Activated CD4-positive, alpha-beta T cell treated with anti-CD3 and anti-CD28 coated beads for 36 hours (primary cell): ENCODE measurements at regions not wholly inside any gene's neighbourhood (a gene's known extent, or its start where the extent isn't known, plus 50 kb on each side); places are given as distances from the start of the nearest gene placed in this dataset.

Experiments
- ATAC-seq: fragments of 200-7000 bp; cut with Tn5 transposase; one replicate; pipeline ENCODE4 v1.10.0; 2021; ENCODE audit warnings: mild to moderate bottlenecking, moderate library complexity
- CTCF ChIA-PET: fragments of 350-600 bp; sonication (Branson Sonifier 250); formaldehyde crosslinking; loops from one replicate; lab custom pipeline; 2021; ENCODE audit warnings: antibody characterized with exemption; lab: Charles Lee
- POLR2A ChIA-PET: fragments of 350-600 bp; sonication (Branson Sonifier 250); formaldehyde crosslinking; loops from one replicate; lab custom pipeline; 2021; ENCODE audit warnings: antibody characterized with exemption, inconsistent platforms; lab: Charles Lee
- DNase-seq: peaks from one replicate; pipeline ENCODE4 v3.0.0-alpha.2; 2020
- H3K27ac Mint-ChIP-seq: one replicate; pipeline ENCODE4 v1.8.0; 2021; ENCODE audit warnings: mixed read lengths
- H3K27me3 Mint-ChIP-seq: one replicate; pipeline ENCODE4 v1.8.0; 2021; ENCODE audit warnings: mixed read lengths
- H3K36me3 Mint-ChIP-seq: one replicate; pipeline ENCODE4 v1.8.0; 2021; ENCODE audit warnings: low read depth, mixed read lengths
- H3K4me1 Mint-ChIP-seq: one replicate; pipeline ENCODE4 v1.8.0; 2021; ENCODE audit warnings: mixed read lengths
- H3K4me3 Mint-ChIP-seq: one replicate; pipeline ENCODE4 v1.8.0; 2021; ENCODE audit warnings: mild to moderate bottlenecking, moderate library complexity, mixed read lengths
- H3K9me3 Mint-ChIP-seq: one replicate; pipeline ENCODE4 v1.8.0; 2021; ENCODE audit warnings: low read depth, mixed read lengths
- intact Hi-C, 2 experiments: fragments of 100-400 bp; cut with DNase I in 1 of 2; cut with micrococcal nuclease in 1 of 2; formaldehyde crosslinking; loops; one replicate each; pipeline versions ENCODE4 v1.14.2 to v1.15.1; 2022 to 2024; cut with DNase I, micrococcal nuclease

GRCh38 chr15:96028620-96029019, 301.9 kb upstream of the NR2F2 start:
- CTCF ChIA-PET: no interaction called here
- no peaks in the 10 kb centered on the region for H3K36me3 Mint-ChIP-seq
- no peak overlapping the region for H3K27ac Mint-ChIP-seq
- ATAC-seq: no peak
- no peaks in the 10 kb centered on the region for H3K9me3 Mint-ChIP-seq
- peaks cover 15% of the 10 kb centered on the region for H3K27me3 Mint-ChIP-seq
- POLR2A ChIA-PET: no interaction called here
- intact Hi-C loops: no loop called here
- DNase-seq: no peak
- no peaks in the 10 kb centered on the region for H3K4me1 Mint-ChIP-seq
- no peak overlapping the region for H3K4me3 Mint-ChIP-seq

- ATAC-seq (no peak), DNase-seq (no peak)
- no peak overlapping the region for H3K27ac Mint-ChIP-seq
- H3K36me3 Mint-ChIP-seq: no peaks in the 10 kb centered on the region
- no peaks in the 10 kb centered on the region for H3K9me3 Mint-ChIP-seq
- peaks cover 14% of the 10 kb centered on the region for H3K27me3 Mint-ChIP-seq
- H3K4me3 Mint-ChIP-seq: no peak overlapping the region
- intact Hi-C loops: no loop called here
- CTCF ChIA-PET: no interaction called here
- POLR2A ChIA-PET: no interaction called here
- no peaks in the 10 kb centered on the region for H3K4me1 Mint-ChIP-seq
These were observed 301.3 kb upstream of the NR2F2 start for GRCh38 chr15:96029172-96029571.

GRCh38 chr15:96031426-96032110, 298.9 kb upstream of the NR2F2 start:
- CTCF ChIA-PET: interaction anchor here (0.8 kb wide), 1 partner anchor 112 kb away, joined by 3 read pairs; no protein-coding TSS in a partner anchor
- H3K4me1 Mint-ChIP-seq: no peaks in the 10 kb centered on the region
- intact Hi-C loops: no loop called here
- DNase-seq (no peak), ATAC-seq (no peak)
- H3K27ac Mint-ChIP-seq: no peak overlapping the region
- H3K27me3 Mint-ChIP-seq: peaks cover 24% of the 10 kb centered on the region
- POLR2A ChIA-PET: no interaction called here
- H3K4me3 Mint-ChIP-seq: no peak overlapping the region
- no peaks in the 10 kb centered on the region for H3K9me3 Mint-ChIP-seq
- H3K36me3 Mint-ChIP-seq: no peaks in the 10 kb centered on the region

- DNase-seq: no peak
- no peak overlapping the region for H3K27ac Mint-ChIP-seq
- H3K27me3 Mint-ChIP-seq: peaks cover 40% of the 10 kb centered on the region
- no peaks in the 10 kb centered on the region for H3K36me3 Mint-ChIP-seq
- ChIA-PET POLR2A (no interaction called here), CTCF (no interaction called here)
- intact Hi-C loops: no loop called here
- no peaks in the 10 kb centered on the region for H3K9me3 Mint-ChIP-seq
- ATAC-seq: no peak
- peaks cover 3% of the 10 kb centered on the region for H3K4me1 Mint-ChIP-seq
- H3K4me3 Mint-ChIP-seq: no peak overlapping the region
These were observed 295.4 kb upstream of the NR2F2 start for GRCh38 chr15:96035091-96035490.

- Mint-ChIP-seq H3K27me3 (peaks cover 43% of the 10 kb centered on the region), H3K4me1 (peaks cover 3% of the 10 kb centered on the region)
- intact Hi-C loops: no loop called here
These were observed 294.9 kb upstream of the NR2F2 start for GRCh38 chr15:96035635-96036034.

GRCh38 chr15:96037584-96037983, 292.9 kb upstream of the NR2F2 start:
- H3K4me3 Mint-ChIP-seq: no peak overlapping the region
- H3K36me3 Mint-ChIP-seq: no peaks in the 10 kb centered on the region
- ChIA-PET CTCF (no interaction called here), POLR2A (no interaction called here)
- H3K27ac Mint-ChIP-seq: no peak overlapping the region
- H3K4me1 Mint-ChIP-seq: peaks cover 3% of the 10 kb centered on the region
- DNase-seq (no peak), ATAC-seq (no peak)
- H3K27me3 Mint-ChIP-seq: peaks cover 44% of the 10 kb centered on the region
- intact Hi-C loops: no loop called here
- no peaks in the 10 kb centered on the region for H3K9me3 Mint-ChIP-seq

More at GRCh38 chr15:96035635-96036034, 294.9 kb upstream of the NR2F2 start:
- Mint-ChIP-seq H3K9me3 (no peaks in the 10 kb centered on the region), H3K36me3 (no peaks in the 10 kb centered on the region), H3K4me3 (no peak overlapping the region), H3K27ac (no peak overlapping the region)
- no peak for ATAC-seq
- DNase-seq: no peak
- ChIA-PET CTCF (no interaction called here), POLR2A (no interaction called here)

GRCh38 chr15:96038131-96038530, 292.4 kb upstream of the NR2F2 start:
- Mint-ChIP-seq H3K36me3 (no peaks in the 10 kb centered on the region), H3K4me1 (peaks cover 3% of the 10 kb centered on the region), H3K27ac (no peak overlapping the region), H3K4me3 (no peak overlapping the region), H3K27me3 (peaks cover 45% of the 10 kb centered on the region), H3K9me3 (no peaks in the 10 kb centered on the region)
- ATAC-seq (no peak), DNase-seq (no peak)
- intact Hi-C loops: no loop called here
- ChIA-PET CTCF (interaction anchor here (0.6 kb wide), 1 partner anchor 24 kb away, joined by 3 read pairs; no protein-coding TSS in a partner anchor), POLR2A (no interaction called here)

GRCh38 chr15:96038650-96039049, 291.9 kb upstream of the NR2F2 start:
- Mint-ChIP-seq H3K4me3 (no peak overlapping the region), H3K36me3 (no peaks in the 10 kb centered on the region), H3K4me1 (peaks cover 3% of the 10 kb centered on the region), H3K27me3 (peaks cover 42% of the 10 kb centered on the region), H3K9me3 (no peaks in the 10 kb centered on the region), H3K27ac (no peak overlapping the region)
- ATAC-seq (no peak), DNase-seq (no peak)
- intact Hi-C loops: no loop called here
- ChIA-PET CTCF (interaction anchor here (0.6 kb wide), 1 partner anchor 25 kb away, joined by 3 read pairs; no protein-coding TSS in a partner anchor), POLR2A (no interaction called here)

GRCh38 chr15:96041982-96042733, 288.3 kb upstream of the NR2F2 start:
- POLR2A ChIA-PET: no interaction called here

GRCh38 chr15:96042734-96043224, 287.7 kb upstream of the NR2F2 start:
- peaks cover 40% of the 10 kb centered on the region for H3K27me3 Mint-ChIP-seq
- CTCF ChIA-PET: no interaction called here

More at GRCh38 chr15:96041982-96042733, 288.3 kb upstream of the NR2F2 start:
- Mint-ChIP-seq H3K4me1 (peaks cover 3% of the 10 kb centered on the region), H3K36me3 (no peaks in the 10 kb centered on the region), H3K9me3 (no peaks in the 10 kb centered on the region), H3K27me3 (peaks cover 42% of the 10 kb centered on the region), H3K27ac (no peak overlapping the region), H3K4me3 (no peak overlapping the region)
- intact Hi-C loops: no loop called here
- CTCF ChIA-PET: no interaction called here
- DNase-seq (no peak), ATAC-seq (no peak)

GRCh38 chr15:96043591-96044171, 286.8 kb upstream of the NR2F2 start:
- no peak overlapping the region for H3K27ac Mint-ChIP-seq
- ATAC-seq (no peak), DNase-seq (no peak)
- H3K4me3 Mint-ChIP-seq: no peak overlapping the region
- H3K27me3 Mint-ChIP-seq: peaks cover 35% of the 10 kb centered on the region
- ChIA-PET CTCF (no interaction called here), POLR2A (no interaction called here)
- intact Hi-C loops: no loop called here
- no peaks in the 10 kb centered on the region for H3K4me1 Mint-ChIP-seq
- no peaks in the 10 kb centered on the region for H3K9me3 Mint-ChIP-seq
- no peaks in the 10 kb centered on the region for H3K36me3 Mint-ChIP-seq

More at GRCh38 chr15:96042734-96043224, 287.7 kb upstream of the NR2F2 start:
- intact Hi-C loops: no loop called here
- no peak overlapping the region for H3K4me3 Mint-ChIP-seq
- DNase-seq: no peak
- no peaks in the 10 kb centered on the region for H3K4me1 Mint-ChIP-seq
- H3K36me3 Mint-ChIP-seq: no peaks in the 10 kb centered on the region
- H3K27ac Mint-ChIP-seq: no peak overlapping the region
- POLR2A ChIA-PET: no interaction called here
- H3K9me3 Mint-ChIP-seq: no peaks in the 10 kb centered on the region
- no peak for ATAC-seq
